ENCODE measurements at regions not wholly inside any gene's neighbourhood (a gene's known extent, or its start where the extent isn't known, plus 50 kb on each side); places are given as distances from the start of the nearest gene placed in this dataset.

DNA sequence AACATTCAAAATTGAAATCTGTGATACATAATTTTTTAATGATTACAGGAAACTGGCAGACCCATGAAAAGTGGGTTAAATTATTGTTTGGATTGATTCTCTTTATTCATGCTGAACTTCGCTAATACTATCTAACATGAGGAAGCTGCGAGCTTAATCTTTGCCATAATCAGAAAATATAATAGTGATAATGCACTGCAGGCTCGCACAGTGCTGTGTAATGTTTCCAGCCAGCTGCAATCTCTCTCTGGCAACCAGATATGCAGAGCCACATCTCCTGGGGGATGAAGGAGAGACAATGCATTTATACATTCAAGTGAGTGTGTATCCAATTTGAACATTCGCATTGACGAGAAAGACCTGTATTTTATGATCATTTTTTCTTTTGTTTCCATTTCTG lies 669.7 kb upstream of the RGMB start:
- Mint-ChIP-seq H3K27me3 (ENCODE audit: unreplicated experiment) (no peaks in the 10 kb centered on the region), H3K36me3 (ENCODE audit: unreplicated experiment) (no peaks in the 10 kb centered on the region), H3K27ac (ENCODE audit: unreplicated experiment) (no peak overlapping the region), H3K4me1 (ENCODE audit: unreplicated experiment) (peaks cover 49% of the 10 kb centered on the region), H3K4me3 (ENCODE audit: unreplicated experiment) (no peak overlapping the region), H3K9me3 (ENCODE audit: unreplicated experiment) (peaks cover 3% of the 10 kb centered on the region)
- TF ChIP-seq, protein P1, sequence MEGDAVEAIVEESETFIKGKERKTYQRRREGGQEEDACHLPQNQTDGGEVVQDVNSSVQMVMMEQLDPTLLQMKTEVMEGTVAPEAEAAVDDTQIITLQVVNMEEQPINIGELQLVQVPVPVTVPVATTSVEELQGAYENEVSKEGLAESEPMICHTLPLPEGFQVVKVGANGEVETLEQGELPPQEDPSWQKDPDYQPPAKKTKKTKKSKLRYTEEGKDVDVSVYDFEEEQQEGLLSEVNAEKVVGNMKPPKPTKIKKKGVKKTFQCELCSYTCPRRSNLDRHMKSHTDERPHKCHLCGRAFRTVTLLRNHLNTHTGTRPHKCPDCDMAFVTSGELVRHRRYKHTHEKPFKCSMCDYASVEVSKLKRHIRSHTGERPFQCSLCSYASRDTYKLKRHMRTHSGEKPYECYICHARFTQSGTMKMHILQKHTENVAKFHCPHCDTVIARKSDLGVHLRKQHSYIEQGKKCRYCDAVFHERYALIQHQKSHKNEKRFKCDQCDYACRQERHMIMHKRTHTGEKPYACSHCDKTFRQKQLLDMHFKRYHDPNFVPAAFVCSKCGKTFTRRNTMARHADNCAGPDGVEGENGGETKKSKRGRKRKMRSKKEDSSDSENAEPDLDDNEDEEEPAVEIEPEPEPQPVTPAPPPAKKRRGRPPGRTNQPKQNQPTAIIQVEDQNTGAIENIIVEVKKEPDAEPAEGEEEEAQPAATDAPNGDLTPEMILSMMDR (IDR thresholded peaks at IDR 0.05) = no peak
- DNase-seq (ENCODE audit: extremely low spot score, unreplicated experiment) = no peak

DNA sequence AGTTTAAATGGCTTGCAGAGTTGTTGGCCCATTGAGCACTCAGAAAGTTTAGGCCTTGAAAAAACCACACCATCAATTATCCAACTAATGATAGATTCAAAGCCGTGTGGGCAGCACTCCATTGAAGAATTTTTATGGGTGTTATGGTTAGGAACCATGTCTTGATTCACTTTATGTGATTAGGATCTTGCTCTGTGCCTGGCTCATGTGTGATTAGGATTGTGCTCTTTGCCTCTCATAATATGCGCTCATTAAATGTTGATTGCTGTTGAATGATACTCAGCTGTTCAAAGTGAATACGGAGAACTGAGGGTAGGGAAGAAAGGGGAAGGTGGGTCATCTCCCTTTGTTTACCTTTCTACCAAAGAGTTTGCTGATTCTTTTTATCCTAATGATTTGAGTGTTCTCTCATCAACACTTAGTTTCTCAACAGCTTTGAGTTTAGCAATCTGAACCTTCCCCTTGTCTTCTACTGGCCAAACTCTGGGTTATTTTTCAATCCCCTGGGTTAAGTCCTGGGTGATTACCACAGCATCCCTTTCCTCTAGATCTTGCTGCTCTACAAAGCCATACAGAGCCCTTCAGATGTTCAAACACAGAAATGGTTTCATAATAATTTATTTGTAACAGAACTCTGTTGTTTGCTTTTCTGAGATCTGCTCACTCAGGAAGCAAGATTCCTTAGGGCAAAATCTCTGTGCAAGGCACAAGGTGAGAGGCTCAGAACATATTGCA lies 668.8 kb upstream of the RGMB start:
- Mint-ChIP-seq H3K4me3 (ENCODE audit: unreplicated experiment) (no peak overlapping the region), H3K27me3 (ENCODE audit: unreplicated experiment) (no peaks in the 10 kb centered on the region), H3K36me3 (ENCODE audit: unreplicated experiment) (no peaks in the 10 kb centered on the region), H3K4me1 (ENCODE audit: unreplicated experiment) (peaks cover 55% of the 10 kb centered on the region), H3K27ac (ENCODE audit: unreplicated experiment) (peak overlapping the region; percentile 64), H3K9me3 (ENCODE audit: unreplicated experiment) (peaks cover 3% of the 10 kb centered on the region)
- no peak for DNase-seq (ENCODE audit: extremely low spot score, unreplicated experiment)
- TF ChIP-seq, protein P1 (IDR thresholded peaks at IDR 0.05) = no peak

DNA sequence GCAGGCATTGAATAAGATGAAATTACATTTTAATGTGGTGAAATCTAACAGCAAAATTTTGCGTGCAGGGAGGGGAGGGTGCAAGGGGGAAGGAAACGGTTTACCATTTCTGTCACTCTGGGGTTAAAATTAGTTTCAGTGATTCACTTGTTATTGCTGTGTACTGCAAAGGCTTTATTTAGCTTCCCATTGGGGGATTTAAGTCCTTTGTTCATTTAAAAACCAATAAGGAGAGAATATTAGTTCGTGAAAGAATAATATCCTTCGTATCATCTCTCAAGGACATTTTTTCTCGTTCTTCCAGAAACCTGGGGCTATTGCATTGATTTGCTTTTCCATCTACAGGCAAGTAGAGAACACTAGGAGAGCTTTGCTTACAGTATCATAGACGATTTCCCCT lies 667.8 kb upstream of the RGMB start:
- no peaks in the 10 kb centered on the region for H3K27me3 Mint-ChIP-seq (ENCODE audit: unreplicated experiment)
- H3K36me3 Mint-ChIP-seq (ENCODE audit: unreplicated experiment) = no peaks in the 10 kb centered on the region
- DNase-seq (ENCODE audit: extremely low spot score, unreplicated experiment) = no peak
- H3K27ac Mint-ChIP-seq (ENCODE audit: unreplicated experiment) = peak overlapping the region; percentile 89
- H3K4me3 Mint-ChIP-seq (ENCODE audit: unreplicated experiment) = peak overlapping the region; percentile 19
- peaks cover 64% of the 10 kb centered on the region for H3K4me1 Mint-ChIP-seq (ENCODE audit: unreplicated experiment)
- H3K9me3 Mint-ChIP-seq (ENCODE audit: unreplicated experiment) = peaks cover 3% of the 10 kb centered on the region
- TF ChIP-seq, protein P1 (IDR thresholded peaks at IDR 0.05) = no peak

DNA sequence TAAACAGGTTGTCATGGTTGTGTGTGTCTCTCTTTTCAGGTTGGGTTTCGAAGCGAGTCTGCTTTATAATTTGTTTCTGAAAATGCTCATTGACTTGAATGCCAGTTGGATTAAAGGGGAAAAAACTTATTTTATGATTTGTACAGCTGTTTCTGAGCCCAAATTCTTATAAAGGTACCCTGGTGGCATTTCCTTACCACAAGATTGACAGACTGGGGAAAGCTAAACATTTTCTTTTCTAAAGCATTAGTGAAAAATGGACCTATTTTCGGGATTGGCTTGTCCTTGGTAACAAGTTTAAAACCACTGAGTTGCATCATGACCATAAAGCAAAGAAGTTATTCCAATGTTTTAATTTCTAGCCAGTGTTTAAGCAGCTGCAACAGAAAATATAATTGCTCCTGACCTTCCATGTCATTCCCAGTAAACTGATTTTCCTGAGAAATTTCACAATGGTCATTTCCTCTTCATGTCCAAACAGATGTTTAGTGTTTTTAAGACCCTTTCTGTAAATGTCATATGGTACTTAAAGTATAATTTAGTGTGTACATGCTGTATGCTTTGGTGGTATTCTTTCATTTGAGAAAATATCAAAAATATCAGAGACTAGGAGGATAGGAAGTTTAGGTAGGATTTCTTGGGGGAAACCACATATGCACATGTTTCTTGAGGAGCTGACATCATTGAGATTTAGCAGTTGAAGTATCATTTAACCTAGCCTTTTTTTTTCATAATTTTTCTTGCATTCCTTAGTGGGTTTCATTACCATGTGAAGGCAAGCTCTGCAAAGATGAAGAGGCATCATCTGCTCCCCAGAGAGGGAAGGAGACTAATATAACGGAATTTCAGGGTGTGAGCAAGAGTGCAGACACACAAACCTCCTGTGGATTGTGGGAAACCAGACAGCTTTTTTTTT lies 667.1 kb upstream of the RGMB start:
- Mint-ChIP-seq H3K27me3 (ENCODE audit: unreplicated experiment) (no peaks in the 10 kb centered on the region), H3K9me3 (ENCODE audit: unreplicated experiment) (peaks cover 3% of the 10 kb centered on the region), H3K27ac (ENCODE audit: unreplicated experiment) (peak overlapping the region; percentile 89), H3K4me3 (ENCODE audit: unreplicated experiment) (peak overlapping the region; percentile 19), H3K4me1 (ENCODE audit: unreplicated experiment) (peaks cover 66% of the 10 kb centered on the region), H3K36me3 (ENCODE audit: unreplicated experiment) (no peaks in the 10 kb centered on the region)
- no peak for DNase-seq (ENCODE audit: extremely low spot score, unreplicated experiment)
- TF ChIP-seq, protein P1 (IDR thresholded peaks at IDR 0.05) = no peak

DNA sequence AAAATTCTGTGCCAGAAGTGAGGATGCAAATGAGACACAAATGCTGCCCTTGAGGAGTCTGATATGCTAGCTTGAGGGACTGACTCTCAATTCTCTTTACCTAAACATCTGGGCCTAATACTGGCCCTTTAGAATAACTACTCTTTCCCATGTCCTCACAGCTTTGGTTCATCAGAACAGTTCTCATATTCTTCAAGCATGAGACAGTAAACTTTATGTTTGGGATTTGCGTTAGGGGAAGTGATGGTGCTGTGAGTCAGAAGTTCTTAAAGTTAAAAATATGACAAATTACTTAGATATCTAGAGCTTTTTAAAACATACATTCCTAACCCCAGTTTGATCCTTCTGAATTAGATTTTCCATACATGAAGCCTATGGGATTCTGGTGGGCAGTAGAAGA lies 665.0 kb upstream of the RGMB start:
- Mint-ChIP-seq H3K27ac (ENCODE audit: unreplicated experiment) (peak overlapping the region; percentile 87), H3K4me3 (ENCODE audit: unreplicated experiment) (no peak overlapping the region), H3K9me3 (ENCODE audit: unreplicated experiment) (no peaks in the 10 kb centered on the region), H3K27me3 (ENCODE audit: unreplicated experiment) (no peaks in the 10 kb centered on the region), H3K4me1 (ENCODE audit: unreplicated experiment) (peaks cover 65% of the 10 kb centered on the region), H3K36me3 (ENCODE audit: unreplicated experiment) (no peaks in the 10 kb centered on the region)
- TF ChIP-seq, protein P1 (IDR thresholded peaks at IDR 0.05) = no peak
- no peak for DNase-seq (ENCODE audit: extremely low spot score, unreplicated experiment)

Measured in osteocyte (in vitro differentiated cells).